HG03025 (cell line): ENCODE measurements at regions not wholly inside any gene's neighbourhood (a gene's known extent, or its start where the extent isn't known, plus 50 kb on each side); places are given as distances from the start of the nearest gene placed in this dataset.
"Not testable (repeated sequence)": the region's sequence is repeated elsewhere in the genome, so short reads cannot be mapped to it uniquely, and the experiment has no call there.

Experiments used
- ATAC-seq: cut with Tn5 transposase; IDR thresholded peaks from one replicate; pipeline ENCODE4 v1.9.1; 2021; ENCODE audit warnings: mild to moderate bottlenecking, moderate library complexity; ENCODE audit not compliant: unreplicated experiment, low FRiP score

DNA sequence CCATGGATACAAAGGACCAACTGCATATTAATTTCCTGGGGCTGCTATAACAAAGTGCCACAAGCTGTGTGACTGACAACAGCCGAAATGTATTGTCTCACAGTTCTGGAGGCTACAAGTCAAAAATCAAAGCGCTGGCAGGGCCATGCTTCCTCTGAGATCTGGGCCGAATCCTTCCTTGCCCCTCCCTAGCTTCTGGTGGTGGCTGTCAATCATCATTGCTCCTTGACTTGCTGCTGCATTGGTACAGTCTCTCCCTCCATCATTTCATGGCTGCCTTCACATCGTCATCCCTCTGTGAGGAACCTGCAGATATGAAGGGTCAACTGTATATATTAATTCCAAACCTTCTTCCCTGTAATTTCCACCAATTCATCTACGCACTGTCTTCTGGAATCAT lies 118.3 kb downstream of the EXOC5 start:
- ATAC-seq: no peak

DNA sequence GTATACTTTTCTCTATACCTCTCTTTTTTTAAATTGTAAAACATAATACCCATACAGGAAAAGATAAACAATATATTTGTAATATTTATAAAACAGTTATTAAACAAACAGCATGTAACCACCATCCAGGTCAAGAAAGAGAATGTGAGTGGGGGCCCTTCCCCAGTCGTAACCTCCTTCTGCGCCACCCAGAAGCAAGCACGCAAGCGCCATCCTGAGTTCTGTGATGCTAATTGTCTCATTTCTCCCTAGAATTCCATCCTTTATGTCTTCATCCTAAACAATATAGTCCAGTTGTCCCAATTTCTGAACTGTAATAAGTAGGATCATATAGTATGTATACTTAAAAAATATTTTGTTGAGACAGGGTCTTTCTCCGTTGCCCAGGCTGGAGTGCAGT lies 129.5 kb downstream of the EXOC5 start:
- no peak for ATAC-seq

DNA sequence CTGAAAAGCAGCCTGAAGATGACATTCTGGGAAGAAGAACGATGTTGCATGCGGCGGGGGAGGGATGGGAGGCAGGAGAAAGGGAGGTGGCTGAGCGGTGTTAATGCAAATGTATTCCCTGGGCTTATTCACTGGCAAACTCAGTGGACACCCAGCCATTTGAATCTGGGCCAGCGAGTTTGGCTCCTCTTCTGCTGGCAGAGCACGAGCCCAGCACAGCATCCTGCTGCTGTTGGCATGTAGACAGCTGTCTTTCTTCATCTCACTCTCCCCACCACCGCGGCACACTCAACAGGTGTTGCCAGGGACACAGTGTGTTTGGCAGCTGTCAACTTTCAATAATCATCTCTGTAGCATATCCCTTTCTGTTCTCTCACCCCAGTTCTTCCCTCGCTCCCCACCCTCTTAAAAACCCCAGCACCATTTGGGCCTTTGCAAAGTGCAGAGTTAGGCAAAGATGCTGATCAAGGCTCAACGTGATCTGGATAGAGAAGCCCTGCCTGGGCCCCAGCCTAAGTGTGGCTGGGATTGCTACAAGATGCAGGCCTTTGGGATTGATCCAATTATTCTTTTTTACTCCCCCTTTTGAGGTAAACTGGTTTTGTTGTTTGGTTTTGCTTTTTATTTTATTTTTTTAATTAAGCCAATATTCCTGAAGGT lies 131.9 kb downstream of the EXOC5 start:
- ATAC-seq: no peak

DNA sequence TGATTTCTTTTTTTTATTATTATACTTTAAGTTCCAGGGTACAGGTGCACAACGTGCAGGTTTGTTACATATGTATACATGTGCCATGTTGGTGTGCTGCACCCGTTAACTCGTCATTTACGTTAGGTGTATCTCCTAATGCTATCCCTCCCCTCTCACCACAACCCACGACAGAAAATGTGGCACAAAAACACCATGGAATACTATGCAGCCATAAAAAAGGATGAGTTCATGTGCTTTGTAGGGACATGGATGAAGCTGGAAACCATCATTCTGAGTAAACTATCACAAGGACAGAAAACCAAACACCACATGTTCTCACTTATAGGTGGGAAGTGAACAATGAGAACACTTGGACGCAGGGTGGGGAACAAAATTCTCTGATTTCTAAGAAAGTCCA lies 140.9 kb downstream of the EXOC5 start:
- ATAC-seq: not testable (repeated sequence)

- ATAC-seq: no peak
Measured at GRCh38 chr14:57122129-57122528, 146.6 kb downstream of the EXOC5 start.

DNA sequence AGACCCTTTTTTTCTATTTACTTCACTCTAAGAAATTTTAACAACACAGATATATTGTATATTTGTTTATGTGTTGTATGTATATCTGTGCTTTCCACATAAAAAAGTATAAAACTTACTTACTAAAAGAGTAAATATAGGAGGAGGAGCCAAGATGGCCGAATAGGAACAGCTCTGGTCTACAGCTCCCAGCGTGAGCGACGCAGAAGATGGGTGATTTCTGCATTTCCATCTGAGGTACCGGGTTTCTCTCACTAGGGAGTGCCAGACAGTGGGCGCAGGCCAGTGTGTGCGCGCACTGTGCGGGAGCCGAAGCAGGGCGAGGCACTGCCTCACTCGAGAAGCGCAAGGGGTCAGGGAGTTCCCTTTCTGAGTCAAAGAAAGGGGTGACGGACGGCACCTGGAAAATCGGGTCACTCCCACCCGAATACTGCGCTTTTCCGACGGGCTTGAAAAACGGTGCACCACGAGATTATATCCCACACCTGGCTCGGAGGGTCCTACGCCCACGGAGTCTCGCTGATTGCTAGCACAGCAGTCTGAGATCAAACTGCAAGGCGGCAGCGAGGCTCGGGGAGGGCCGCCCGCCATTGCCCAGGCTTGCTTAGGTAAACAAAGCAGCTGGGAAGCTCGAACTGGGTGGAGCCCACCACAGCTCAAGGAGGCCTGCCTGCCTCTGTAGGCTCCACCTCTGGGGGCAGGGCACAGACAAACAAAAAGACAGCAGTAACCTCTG lies 156.5 kb downstream of the EXOC5 start:
- not testable (repeated sequence) for ATAC-seq

DNA sequence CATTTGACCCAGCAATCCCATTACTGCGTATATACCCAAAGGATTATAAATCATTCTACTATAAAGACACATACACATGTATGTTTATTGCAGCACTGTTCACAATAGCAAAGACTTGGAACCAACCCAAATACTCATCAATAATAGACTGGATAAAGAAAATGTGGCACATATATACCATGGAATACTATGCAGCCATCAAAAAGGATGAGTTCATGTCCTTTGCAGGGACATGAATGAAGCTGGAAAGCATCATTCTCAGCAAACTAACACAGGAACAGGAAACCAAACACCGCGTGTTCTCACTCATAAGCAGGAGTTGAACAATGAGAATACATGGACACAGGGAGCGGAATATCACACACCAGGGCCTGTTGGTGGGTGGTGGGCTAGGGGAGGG lies 158.3 kb downstream of the EXOC5 start:
- ATAC-seq: not testable (repeated sequence)

DNA sequence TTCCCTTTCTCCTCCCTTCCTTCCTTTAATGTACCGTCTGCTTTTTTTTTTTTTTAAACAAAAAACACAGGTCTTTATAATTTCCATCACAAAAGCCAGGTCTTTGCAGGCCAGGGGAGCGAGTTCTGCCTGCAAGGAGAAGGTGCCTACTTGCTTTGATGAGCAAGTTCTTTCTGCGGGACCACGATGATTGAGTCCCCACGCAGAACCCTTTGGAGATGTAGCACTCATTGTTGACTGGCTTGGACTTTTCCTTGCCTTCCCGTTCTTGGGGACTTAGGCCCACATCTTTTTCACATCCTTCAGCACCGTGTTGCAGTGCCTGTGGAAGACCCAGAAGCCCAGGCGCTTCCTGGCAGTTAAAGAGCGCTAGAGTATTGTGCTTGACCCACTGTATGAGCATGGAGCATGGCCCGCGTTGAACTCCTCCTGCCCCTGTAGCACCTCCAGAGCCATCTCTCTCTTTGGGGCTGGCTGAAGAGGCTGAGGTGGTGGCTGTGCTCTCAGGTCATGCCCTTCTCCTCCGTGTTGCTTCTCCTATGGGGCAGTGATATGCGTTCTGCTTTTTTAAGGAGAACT lies 177.6 kb downstream of the EXOC5 start:
- no peak for ATAC-seq

DNA sequence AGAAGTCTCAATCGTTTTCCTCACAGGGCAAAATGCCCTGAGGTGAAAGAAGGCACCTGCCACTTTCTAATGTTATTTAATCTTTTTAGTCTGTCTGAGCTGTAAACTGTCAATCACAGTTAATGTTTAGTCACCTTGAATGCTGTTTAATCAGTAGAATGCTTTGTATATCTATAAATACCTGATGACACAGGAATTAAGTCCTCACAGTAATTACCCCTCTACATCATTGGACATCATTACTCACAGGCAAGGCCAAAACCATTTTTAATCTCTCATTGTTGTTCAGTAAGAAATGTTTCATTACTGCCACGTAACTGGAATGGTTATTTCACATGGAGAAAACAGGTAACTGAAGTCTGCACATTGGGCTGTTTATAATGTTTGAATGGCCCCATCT lies 178.8 kb downstream of the EXOC5 start:
- ATAC-seq: no peak

GRCh38 chr14:57087841-57088240 lies 180.9 kb downstream of the EXOC5 start:
- ATAC-seq: no peak

DNA sequence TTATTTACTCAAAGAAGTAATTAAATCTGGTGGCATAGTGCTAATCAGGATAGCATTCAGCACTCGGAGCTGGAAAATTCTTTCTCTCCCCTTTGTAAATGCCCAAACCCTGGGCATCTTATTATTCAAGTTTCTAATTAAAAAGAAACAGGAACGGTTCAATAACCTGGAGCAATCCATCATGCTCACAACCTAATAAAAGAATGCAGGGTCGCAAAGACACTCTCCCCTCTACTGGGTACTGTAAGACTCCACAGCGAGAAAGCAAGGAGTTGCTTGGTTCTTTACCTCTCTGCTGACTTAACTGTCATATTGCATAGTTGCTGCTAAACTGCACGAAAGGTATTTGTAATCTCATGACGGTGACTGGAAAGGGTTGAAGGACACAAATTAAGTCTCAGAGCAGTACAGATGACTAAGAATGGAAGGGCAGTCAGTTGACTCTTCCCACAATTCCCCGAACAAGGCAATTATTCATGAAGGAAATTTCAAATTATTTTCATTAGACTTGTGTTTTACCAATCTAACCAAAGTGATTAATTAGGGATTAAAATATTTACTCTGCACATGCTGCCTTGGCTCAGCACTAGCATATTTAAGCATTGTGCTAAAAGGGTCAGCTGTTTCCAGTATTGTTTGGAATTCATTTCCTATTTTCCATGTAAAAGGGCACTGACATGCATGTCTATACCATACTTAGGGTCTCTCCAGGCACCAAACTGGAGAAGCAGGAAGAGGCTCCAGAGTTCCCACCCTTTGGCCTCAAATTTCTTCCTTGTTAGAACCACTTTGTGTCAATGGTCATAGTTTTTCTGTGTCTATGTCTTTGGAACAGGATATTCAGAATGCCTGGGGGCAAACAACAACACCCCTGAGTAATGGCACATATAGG lies 182.2 kb downstream of the EXOC5 start:
- no peak for ATAC-seq

GRCh38 chr14:57085801-57086200 lies 182.9 kb downstream of the EXOC5 start:
- no peak for ATAC-seq

DNA sequence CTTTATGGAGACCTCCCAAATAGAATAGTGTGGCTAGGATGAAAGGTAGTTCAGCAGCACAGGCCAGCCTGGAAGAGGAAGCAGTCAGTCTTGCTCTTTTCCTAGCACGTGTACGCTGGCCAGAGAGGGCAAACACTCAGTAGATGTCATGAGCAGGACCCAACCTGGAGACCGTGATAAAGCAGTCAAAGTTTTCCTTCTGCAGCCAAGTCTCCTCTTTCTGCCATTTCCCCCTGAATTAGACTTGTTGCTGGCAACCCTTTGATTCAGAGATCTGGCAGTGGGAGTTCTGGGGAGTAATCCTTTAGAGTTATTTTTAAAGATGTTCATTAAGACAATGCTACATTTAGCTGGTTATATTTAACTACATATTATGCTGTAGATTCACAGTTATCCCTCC lies 183.7 kb downstream of the EXOC5 start:
- ATAC-seq: no peak

DNA sequence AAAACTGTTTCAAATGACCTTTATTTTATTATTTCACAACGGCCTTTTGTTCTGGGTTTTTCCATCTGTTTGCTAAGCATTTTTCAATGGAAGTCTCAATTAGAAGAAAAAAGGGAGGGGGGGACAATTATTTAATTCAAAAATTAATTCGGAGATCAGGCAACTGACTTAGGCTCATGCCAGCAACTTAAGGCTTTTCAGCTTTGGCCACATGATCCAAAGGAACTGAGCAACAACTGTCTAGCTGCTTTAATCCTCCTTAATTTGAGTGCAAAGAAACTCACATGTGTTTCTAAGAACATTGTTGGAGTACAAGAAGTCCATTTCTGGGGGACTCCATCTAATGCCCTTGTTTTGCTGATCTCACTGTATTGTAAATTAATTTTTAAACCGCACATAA lies 188.0 kb downstream of the EXOC5 start:
- ATAC-seq: no peak

- no peak for ATAC-seq
Measured at GRCh38 chr14:57078054-57078453, 190.7 kb downstream of the EXOC5 start.

- ATAC-seq: no peak
Measured at GRCh38 chr14:57073986-57074385, 194.7 kb downstream of the EXOC5 start.

DNA sequence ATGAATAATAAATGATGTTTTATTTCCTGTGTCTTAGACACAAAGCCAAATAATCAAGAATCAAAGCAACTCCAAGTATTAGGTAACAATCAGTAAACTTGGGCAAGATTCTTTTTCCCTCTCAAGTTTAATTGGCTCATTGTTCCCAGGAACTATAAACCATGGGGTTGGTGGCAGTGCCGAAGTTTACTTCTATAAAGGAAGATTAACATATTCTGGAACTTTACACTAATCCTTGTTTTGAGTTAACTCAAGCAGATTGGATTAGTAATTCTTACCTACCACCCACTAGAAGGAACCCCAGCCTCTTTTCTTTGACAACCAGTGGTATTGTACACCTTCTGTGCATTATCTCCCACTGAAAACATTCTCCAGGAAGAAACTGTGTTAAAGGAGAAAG lies 197.1 kb downstream of the EXOC5 start:
- no peak for ATAC-seq

DNA sequence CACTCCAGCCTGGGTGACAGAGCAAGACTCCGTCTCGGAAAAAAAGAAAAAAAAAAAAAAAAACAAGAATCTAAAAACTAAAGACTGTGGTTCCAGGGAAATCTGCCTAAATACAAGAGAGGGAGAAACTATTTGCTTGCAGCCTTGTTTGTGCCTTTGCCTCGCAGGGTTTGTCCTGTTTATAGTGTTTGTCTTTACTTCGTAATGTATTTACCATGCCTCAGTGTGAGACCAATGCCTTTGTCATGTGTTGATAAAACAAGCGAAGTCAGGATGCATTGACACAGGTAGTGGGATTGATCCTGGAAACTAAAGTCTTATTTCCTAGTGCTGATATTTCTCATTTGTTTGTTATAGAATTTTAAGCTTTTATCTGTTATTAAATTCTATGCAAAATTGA lies 199.0 kb downstream of the EXOC5 start:
- ATAC-seq: no peak

DNA sequence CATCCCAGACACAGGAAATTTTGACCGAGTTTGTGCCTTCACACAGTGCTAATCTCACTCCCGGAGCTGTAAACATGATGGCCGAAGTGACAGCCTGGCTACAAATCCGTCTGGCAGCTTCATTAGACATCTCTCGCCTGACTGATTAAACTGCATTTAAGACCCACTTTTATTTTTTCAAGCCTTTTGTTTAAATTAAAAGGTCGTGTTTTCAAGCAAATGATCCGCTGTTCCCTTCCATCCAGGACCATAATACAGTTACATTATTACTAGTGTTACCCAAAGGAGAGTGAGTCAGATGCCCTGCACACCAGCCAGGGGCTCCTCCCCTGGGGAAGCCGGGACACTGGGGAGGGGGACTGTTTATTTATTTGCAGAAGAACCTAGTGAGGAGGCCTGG lies 200.2 kb downstream of the EXOC5 start:
- no peak for ATAC-seq

GRCh38 chr14:57066887-57067513 lies 201.7 kb downstream of the EXOC5 start:
- ATAC-seq: no peak

DNA sequence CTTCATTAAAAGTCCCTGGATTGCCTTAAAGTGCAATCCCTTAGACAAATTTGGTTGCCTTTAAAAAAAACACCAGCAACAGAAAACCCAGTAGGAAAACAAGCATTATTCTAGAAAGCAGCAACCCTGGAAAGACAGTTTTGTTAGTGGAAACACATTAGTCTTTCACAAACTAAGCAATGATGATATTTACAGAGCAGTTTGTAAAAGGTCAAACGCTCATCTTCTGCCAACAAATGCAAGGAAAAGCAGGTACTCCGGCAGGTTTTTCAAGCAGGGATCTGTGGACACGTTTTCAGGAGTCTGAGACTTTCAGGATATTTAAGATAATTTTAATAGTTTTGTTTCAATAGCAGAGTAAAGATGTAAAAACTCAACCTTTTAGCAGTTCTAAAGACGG lies 202.2 kb downstream of the EXOC5 start:
- ATAC-seq: no peak
